HUES48 (cell line): ENCODE measurements at regions not wholly inside any gene's neighbourhood (a gene's known extent, or its start where the extent isn't known, plus 50 kb on each side); places are given as distances from the start of the nearest gene placed in this dataset.
"Not testable (repeated sequence)": the region's sequence is repeated elsewhere in the genome, so short reads cannot be mapped to it uniquely, and the experiment has no call there.

Source experiments
- H3K27ac ChIP-seq: one replicate; pipeline ENCODE4 v1.7.0; 2013; ENCODE audit warnings: low read depth, low read length, inconsistent platforms
- H3K27me3 ChIP-seq: 2 replicates; pipeline ENCODE4 v1.6.1; 2013; ENCODE audit warnings: mild to moderate bottlenecking, low read length; ENCODE audit not compliant: control insufficient read depth, insufficient read depth
- H3K36me3 ChIP-seq: 2 replicates; pipeline ENCODE4 v1.6.1; 2013; ENCODE audit warnings: low read length; ENCODE audit not compliant: control insufficient read depth, insufficient read depth
- H3K4me1 ChIP-seq: 2 replicates; pipeline ENCODE4 v1.6.1; 2013; ENCODE audit warnings: mild to moderate bottlenecking, low read length; ENCODE audit not compliant: control insufficient read depth, insufficient read depth
- H3K4me3 ChIP-seq: 2 replicates; pipeline ENCODE4 v1.5.1; 2013; ENCODE audit warnings: mild to moderate bottlenecking, low read depth, low read length
- H3K9ac ChIP-seq: 2 replicates; pipeline ENCODE4 v1.6.1; 2013; ENCODE audit warnings: mild to moderate bottlenecking, low read depth, low read length, moderate library complexity
- H3K9me3 ChIP-seq: 2 replicates; pipeline ENCODE4 v1.6.1; 2013; ENCODE audit warnings: low read length; ENCODE audit not compliant: control insufficient read depth, insufficient read depth

DNA sequence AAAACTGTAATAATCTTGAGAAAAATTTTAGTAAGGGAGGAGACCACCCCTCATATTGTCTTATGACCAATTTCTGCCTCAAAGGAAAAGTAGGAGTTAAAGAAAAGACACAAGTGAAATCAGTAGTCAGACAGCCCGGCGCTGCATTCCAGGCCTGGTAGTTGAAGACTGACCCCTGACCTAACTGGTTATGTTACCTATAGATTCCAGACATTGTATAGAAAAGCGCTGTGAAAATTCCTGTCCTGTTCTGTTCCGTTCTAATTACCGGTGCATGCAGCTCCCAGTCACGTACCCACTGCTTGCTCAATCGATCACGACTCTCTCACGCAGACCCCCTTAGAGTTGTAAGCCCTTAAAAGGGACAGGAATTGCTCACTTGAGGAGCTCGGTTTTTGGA, 587.9 kb upstream of the SLC8A1 start:
- not testable (repeated sequence) for H3K4me3 ChIP-seq, H3K27ac ChIP-seq, H3K36me3 ChIP-seq, H3K9me3 ChIP-seq, H3K27me3 ChIP-seq, H3K9ac ChIP-seq, H3K4me1 ChIP-seq

DNA sequence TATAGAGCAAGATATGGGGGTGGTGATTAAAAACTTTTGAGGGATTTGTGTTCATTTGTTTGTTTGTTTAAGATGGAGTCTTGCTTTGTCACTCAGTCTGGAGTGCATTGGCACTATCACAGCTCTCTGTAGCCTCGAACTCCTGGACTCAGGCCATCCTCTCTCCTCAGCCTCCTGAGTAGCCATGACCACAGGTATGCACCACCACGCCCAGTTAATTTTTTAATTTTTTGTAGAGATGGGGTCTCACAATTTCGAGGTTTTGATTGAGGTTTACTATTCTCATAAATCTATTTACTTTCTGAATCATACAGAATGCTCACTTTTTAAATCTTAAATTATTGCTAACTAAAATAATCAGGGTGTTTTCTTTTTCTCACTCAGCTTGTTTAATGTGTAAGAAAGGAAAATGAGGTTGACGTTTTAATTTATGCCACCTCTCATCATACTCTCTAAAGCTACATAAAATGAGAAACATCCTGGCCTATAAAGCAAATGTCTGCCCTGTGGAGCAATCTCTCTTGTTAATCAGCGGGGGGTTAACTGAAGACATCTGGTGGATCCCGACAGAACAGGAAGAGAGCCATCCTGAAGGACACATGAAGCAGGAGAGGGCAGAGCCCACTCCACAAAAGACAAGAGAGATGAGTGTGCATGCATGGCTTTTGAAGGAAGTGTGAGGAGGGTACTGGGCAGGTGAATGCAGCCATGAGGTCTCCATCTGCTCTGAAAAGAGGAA, 589.1 kb upstream of the SLC8A1 start:
- Histone ChIP-seq H3K27ac (no peak overlapping the region), H3K4me3 (no peak overlapping the region)

DNA sequence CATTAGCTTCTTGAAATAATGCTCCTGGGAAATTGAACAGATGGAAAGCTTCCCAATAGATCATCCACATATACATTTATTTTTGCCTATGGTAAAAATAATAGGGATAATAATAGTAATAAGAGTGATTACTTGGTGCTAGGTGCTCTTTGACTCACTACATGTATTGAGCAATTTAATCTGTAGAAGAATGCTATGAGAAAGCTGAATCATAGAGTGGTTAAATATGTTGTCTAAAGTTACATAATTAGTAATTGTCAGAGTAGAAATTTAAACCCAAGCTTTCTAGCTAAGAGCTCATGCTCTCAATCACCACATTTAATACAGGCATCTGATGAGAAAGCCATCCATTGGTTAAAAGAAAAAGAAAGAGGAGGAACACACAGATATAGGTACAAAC, 590.5 kb upstream of the SLC8A1 start:
- H3K9me3 ChIP-seq, result no peaks in the 10 kb centered on the region
- no peaks in the 10 kb centered on the region for H3K36me3 ChIP-seq
- no peak overlapping the region for H3K27ac ChIP-seq
- H3K4me3 ChIP-seq, result no peak overlapping the region
- H3K27me3 ChIP-seq, result no peaks in the 10 kb centered on the region
- no peak overlapping the region for H3K9ac ChIP-seq
- H3K4me1 ChIP-seq, result no peaks in the 10 kb centered on the region

More for the DNA sequence above, 589.1 kb upstream of the SLC8A1 start:
- Histone ChIP-seq H3K9ac (no peak overlapping the region), H3K4me1 (no peaks in the 10 kb centered on the region), H3K27me3 (no peaks in the 10 kb centered on the region), H3K9me3 (no peaks in the 10 kb centered on the region), H3K36me3 (no peaks in the 10 kb centered on the region)

DNA sequence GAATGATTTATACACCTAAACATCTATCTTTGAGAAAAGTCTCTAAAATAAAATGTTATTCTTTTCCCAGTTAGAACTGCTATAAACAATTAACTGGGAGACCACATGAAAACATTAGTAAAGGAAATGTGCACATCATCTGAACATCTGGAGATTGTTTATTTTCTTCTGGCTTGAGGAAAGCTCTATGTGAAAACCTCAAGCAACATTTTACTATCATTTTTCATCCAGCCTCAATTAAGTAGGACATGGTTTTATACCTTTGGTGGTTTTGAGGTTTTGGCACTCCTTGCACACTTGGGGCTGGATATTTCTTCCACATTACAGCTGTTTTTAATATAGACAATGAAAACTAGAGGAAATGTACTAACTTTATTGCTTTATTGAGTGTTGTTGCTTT, 609.5 kb upstream of the SLC8A1 start:
- no peak overlapping the region for H3K27ac ChIP-seq
- no peak overlapping the region for H3K4me3 ChIP-seq
- H3K4me1 ChIP-seq, result peaks cover 11% of the 10 kb centered on the region
- no peak overlapping the region for H3K9ac ChIP-seq
- no peaks in the 10 kb centered on the region for H3K27me3 ChIP-seq
- H3K9me3 ChIP-seq, result no peaks in the 10 kb centered on the region
- H3K36me3 ChIP-seq, result no peaks in the 10 kb centered on the region

DNA sequence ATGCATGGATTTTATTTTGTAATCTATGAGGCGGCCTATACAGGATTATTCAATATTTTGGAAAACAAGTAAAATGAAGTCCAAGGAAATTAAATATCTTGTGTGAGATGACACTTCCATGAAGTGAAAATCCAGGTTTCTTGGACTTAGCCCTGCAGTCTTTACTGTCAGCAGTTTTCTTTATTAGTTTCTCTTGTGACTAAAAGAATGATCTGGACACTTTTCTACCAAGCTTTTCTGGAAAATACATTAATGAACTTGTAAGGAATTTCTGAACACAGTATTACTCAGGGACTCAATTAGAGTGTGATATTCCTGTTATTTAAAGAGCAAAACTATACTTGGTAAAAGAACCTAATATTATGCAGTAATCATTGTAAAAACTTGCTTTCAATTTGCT, 610.4 kb upstream of the SLC8A1 start:
- H3K4me1 ChIP-seq, result peaks cover 11% of the 10 kb centered on the region
- no peaks in the 10 kb centered on the region for H3K36me3 ChIP-seq
- no peaks in the 10 kb centered on the region for H3K9me3 ChIP-seq
- no peak overlapping the region for H3K27ac ChIP-seq
- H3K4me3 ChIP-seq, result no peak overlapping the region
- H3K9ac ChIP-seq, result no peak overlapping the region
- no peaks in the 10 kb centered on the region for H3K27me3 ChIP-seq

DNA sequence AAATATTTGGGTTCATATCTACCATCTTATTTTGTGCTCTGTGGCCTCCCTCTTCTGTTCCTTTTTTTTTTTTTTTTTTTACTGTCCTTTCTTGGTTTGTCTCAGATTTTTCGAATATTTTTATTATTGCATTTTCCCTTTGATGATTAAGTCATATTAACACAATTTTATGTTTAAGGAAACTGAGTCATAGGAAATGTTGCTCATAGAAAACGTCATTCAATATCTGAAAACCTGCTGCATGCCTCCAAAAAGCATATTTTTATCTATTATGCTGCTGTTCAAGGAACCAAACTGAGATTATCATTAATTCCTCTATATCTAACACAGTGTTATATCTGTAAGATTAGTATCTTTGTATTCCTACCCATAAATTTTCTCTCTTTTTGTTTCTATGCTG, 614.3 kb upstream of the SLC8A1 start:
- Histone ChIP-seq H3K27ac (no peak overlapping the region), H3K4me3 (no peak overlapping the region), H3K4me1 (peaks cover 11% of the 10 kb centered on the region), H3K9ac (no peak overlapping the region), H3K27me3 (no peaks in the 10 kb centered on the region), H3K9me3 (no peaks in the 10 kb centered on the region), H3K36me3 (no peaks in the 10 kb centered on the region)

DNA sequence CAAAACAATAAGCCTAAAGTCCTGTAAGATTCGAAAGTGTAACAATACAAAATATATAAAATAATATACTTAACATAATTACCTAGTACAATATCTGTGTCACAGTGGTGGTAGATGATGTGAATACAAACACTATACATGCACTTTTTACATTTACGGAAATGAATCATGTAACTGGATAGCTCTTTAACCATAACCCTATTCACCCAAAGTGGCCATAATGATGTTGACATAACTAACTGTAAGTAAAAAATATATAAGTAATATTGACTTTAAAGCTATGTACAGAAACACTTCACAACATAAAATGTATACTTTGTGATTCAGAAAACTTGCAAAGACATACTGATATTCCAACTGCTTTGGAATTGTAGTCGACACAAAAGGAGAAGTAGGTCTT, 616.9 kb upstream of the SLC8A1 start:
- Histone ChIP-seq H3K4me1 (peaks cover 11% of the 10 kb centered on the region), H3K4me3 (no peak overlapping the region), H3K36me3 (no peaks in the 10 kb centered on the region), H3K27me3 (no peaks in the 10 kb centered on the region), H3K27ac (no peak overlapping the region), H3K9me3 (no peaks in the 10 kb centered on the region), H3K9ac (no peak overlapping the region)

DNA sequence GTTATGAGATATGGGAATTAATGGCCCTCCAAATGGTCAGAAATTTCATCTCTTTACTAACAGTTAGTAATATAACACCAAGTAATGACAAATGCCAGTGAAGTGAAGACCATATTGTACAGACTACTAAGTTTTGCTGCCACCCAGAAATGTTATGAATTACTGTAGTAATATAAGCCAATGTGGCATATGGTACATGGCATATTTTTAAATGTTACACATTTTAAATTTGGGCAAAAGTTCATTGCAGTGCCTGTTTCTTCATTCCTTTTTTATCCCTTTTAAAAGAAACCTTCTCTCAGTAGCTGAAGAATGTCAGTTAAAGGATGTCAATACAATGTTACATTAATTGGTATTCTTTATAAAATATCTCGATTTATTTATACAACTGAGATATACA, 626.5 kb upstream of the SLC8A1 start:
- no peaks in the 10 kb centered on the region for H3K36me3 ChIP-seq
- no peaks in the 10 kb centered on the region for H3K4me1 ChIP-seq
- H3K4me3 ChIP-seq, result no peak overlapping the region
- no peaks in the 10 kb centered on the region for H3K9me3 ChIP-seq
- no peak overlapping the region for H3K9ac ChIP-seq
- no peaks in the 10 kb centered on the region for H3K27me3 ChIP-seq
- no peak overlapping the region for H3K27ac ChIP-seq

DNA sequence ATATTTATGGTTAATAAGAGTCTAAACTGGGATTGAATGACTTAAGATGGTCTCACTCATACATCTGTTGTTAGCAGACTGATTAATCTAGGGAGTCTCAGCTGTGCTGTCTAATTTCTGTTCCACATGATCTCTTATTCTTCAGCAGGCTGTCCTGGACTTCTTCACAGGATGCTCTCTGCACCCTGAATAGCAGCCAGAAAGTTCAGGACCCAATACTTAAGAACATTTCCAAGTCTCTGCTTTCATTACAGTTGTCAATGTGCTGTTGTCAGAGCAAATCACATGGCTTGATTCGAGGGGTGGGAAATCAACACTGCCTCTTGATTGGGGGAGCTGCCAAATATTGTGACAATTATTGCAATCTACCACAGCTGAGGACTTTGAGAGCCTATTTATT, 627.1 kb upstream of the SLC8A1 start:
- Histone ChIP-seq H3K9ac (no peak overlapping the region), H3K9me3 (no peaks in the 10 kb centered on the region), H3K4me1 (no peaks in the 10 kb centered on the region), H3K4me3 (no peak overlapping the region), H3K27ac (no peak overlapping the region), H3K36me3 (no peaks in the 10 kb centered on the region), H3K27me3 (no peaks in the 10 kb centered on the region)

DNA sequence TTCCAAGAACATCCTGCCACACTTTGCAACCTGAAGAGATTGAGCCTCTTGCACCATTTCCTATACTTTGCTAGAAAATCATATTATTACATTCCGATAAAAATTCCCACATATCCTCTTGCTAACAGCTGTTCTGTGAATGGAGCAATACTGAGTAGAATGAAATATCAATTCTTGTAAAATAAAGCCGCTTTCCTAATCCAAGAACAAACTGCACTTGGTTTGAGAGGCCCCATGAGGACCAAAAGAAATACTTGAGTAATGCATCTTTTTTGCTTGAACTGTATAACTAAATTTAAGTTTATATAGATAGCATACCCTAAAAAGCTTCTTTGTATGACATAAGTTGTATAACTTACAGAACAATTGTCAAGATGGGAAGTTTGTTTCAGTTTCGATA, 632.4 kb upstream of the SLC8A1 start:
- Histone ChIP-seq H3K9me3 (no peaks in the 10 kb centered on the region), H3K9ac (no peak overlapping the region), H3K4me3 (no peak overlapping the region), H3K27me3 (no peaks in the 10 kb centered on the region), H3K36me3 (no peaks in the 10 kb centered on the region), H3K4me1 (no peaks in the 10 kb centered on the region), H3K27ac (no peak overlapping the region)

DNA sequence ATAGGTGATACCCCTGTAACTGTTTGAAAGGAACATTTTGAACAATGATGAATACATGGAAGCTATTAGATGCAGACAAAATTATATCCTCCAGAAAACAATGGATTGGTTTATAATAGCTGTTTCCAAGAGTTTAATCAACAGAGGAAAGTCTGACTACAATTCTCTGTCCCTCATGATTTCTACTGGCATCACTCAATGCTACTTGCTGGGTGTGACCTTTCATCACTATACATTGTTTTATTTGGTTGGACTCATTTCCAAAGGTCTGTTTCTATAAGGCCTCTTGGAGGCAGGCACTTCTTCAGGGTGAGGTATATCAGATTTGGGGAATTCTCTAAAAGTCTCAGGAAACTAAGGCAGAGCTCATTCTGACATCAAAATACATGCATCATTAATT, 636.1 kb upstream of the SLC8A1 start:
- Histone ChIP-seq H3K36me3 (no peaks in the 10 kb centered on the region), H3K9ac (no peak overlapping the region), H3K4me1 (no peaks in the 10 kb centered on the region), H3K27ac (no peak overlapping the region), H3K4me3 (no peak overlapping the region), H3K9me3 (no peaks in the 10 kb centered on the region), H3K27me3 (no peaks in the 10 kb centered on the region)

DNA sequence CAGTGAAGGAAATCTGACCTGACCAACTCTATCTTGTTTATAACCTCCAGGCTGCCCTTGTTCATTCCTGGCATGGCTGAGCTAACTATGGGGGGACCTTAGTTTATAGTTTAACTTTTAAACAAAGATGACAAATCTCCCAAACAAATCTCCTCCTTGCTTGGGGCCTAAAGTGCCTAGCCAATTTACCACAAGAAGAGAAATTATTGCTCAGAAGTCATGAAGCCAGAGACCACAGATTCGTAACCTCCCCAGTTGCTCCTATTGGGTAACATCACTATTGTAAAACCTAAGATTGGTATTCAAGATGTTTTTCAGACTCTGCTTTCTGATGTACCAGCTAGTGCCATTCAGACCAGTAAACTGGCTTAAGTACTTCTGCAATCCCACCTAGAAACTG, 649.4 kb upstream of the SLC8A1 start:
- Histone ChIP-seq H3K27ac (no peak overlapping the region), H3K36me3 (no peaks in the 10 kb centered on the region), H3K4me3 (no peak overlapping the region), H3K27me3 (no peaks in the 10 kb centered on the region), H3K9ac (no peak overlapping the region), H3K4me1 (no peaks in the 10 kb centered on the region), H3K9me3 (no peaks in the 10 kb centered on the region)
